IPS-15b (cell line): ENCODE measurements at regions not wholly inside any gene's neighbourhood (a gene's known extent, or its start where the extent isn't known, plus 50 kb on each side); places are given as distances from the start of the nearest gene placed in this dataset.

Source experiments
- H3K27me3 ChIP-seq: one replicate; pipeline ENCODE4 v1.6.1; 2013; ENCODE audit warnings: low read length; ENCODE audit not compliant: control insufficient read depth, insufficient read depth
- H3K36me3 ChIP-seq: one replicate; pipeline ENCODE4 v1.6.1; 2013; ENCODE audit warnings: low read length; ENCODE audit not compliant: control insufficient read depth, insufficient read depth
- H3K4me1 ChIP-seq: one replicate; pipeline ENCODE4 v1.6.1; 2013; ENCODE audit warnings: mild to moderate bottlenecking, low read length; ENCODE audit not compliant: control insufficient read depth, insufficient read depth
- H3K4me3 ChIP-seq: one replicate; pipeline ENCODE4 v1.5.1; 2013; ENCODE audit warnings: low read depth, low read length
- H3K9ac ChIP-seq: one replicate; pipeline ENCODE4 v1.6.1; 2013; ENCODE audit warnings: low read depth, mild to moderate bottlenecking, low read length
- H3K9me3 ChIP-seq: one replicate; pipeline ENCODE4 v1.6.1; 2013; ENCODE audit warnings: mild to moderate bottlenecking, low read length; ENCODE audit not compliant: control insufficient read depth, insufficient read depth

DNA sequence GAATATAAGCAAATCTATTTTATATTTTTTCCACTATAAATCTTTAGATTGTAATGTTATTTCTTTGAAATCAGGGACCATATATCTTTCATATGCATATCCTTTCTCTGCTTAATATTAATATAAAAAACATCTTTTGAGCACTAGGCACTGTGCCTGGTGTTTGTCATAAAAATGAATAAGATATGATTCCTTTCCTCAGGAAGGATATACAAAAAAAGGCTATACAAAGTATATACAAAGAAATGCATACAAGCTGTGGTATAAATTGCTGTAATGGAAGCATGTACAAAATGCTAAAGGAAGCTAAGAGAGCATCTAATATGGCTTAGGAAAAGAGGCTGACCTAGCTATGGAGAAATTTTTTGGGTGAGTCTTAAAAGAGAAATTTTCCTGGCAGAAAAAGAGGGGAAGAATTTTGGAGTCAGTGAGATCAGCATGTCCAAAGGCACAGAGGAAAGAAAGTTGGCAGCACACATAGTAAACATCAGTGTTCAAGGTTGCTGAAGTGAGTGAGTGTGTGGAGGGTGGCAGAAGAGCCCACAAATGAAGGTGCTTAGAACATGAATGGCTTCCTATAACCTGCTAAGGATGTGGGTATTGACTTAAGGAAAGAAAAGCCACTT, 500.0 kb downstream of the SPRY1 start:
- Histone ChIP-seq H3K4me1 (peaks cover 5% of the 10 kb centered on the region), H3K36me3 (no peaks in the 10 kb centered on the region), H3K4me3 (no peak overlapping the region), H3K9ac (no peak overlapping the region), H3K27me3 (no peaks in the 10 kb centered on the region), H3K9me3 (no peaks in the 10 kb centered on the region)

DNA sequence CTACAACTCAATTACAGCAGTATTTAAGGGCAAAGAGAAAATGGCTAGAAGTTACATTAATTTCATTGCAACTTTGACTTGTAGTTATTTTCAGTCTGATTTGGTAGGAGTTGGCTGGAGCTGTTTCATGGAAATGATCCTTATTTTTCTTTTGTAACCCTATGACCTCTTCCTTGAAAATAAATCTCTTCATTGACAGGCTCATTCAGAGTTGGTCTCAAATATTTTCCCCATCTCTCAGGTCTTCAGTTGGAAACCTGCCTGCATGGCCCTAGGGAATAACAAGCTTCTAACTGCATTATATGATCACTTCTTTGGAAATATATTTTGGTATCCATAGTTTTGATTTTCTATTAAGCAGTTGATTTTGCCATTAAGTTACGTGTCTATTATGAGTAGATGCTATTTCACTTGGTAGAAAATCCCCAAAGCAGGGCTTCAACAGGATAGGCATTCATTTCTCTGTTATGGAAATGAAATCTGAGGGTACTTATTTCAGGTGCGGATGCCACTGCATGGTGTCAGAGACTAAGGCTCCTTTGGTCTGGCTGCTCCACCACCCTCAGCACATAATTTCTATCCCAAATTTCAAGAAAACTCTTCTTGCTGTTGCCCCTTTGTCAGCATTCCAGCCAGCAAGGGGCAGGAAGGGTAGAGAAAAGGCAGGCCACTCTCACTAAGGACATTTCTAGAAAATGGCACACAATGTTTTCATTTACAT, 502.5 kb downstream of the SPRY1 start:
- H3K4me1 ChIP-seq: peaks cover 5% of the 10 kb centered on the region
- H3K36me3 ChIP-seq: no peaks in the 10 kb centered on the region
- H3K9ac ChIP-seq: no peak overlapping the region
- H3K4me3 ChIP-seq: no peak overlapping the region
- H3K9me3 ChIP-seq: no peaks in the 10 kb centered on the region
- no peaks in the 10 kb centered on the region for H3K27me3 ChIP-seq

DNA sequence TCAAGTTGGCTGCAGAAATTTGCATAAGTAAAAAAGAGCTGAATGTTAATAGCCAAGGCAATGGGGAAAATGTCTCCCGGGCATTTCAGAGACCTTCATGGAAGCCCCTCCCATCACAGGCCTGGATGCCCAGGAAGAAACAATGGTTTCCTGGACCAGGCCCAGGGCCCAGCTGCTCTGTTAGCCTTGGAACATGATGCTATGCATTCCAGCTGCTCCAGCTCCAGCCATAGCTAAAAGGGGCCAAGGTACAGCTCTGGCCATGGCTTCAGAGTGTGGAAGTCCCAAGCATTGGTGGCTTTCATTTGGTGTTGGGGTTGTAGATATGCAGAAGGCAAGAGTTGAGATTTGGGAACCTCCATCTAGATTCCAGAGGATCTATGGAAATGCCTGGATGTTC, 508.3 kb downstream of the SPRY1 start:
- no peak overlapping the region for H3K9ac ChIP-seq
- no peaks in the 10 kb centered on the region for H3K36me3 ChIP-seq
- H3K4me3 ChIP-seq: no peak overlapping the region
- H3K27me3 ChIP-seq: no peaks in the 10 kb centered on the region
- no peaks in the 10 kb centered on the region for H3K9me3 ChIP-seq
- no peaks in the 10 kb centered on the region for H3K4me1 ChIP-seq

DNA sequence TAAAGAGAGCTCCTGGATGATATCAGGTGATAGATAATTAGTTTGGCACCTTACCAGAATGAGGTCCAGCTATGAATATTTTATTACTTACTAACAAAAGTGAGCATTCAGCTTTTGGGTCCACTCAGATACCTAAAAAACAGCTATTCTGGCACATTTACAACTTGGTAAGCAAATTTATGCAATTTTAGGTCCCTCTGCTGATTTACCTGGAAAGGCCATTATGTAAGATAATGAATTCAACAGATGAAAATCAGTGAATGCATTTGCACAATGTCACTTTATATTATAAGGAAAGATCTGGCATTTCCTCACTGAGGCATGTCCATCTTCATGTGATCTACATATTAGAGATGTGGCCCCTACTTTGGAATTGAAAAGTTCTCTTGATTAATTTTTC, 517.0 kb downstream of the SPRY1 start:
- no peaks in the 10 kb centered on the region for H3K4me1 ChIP-seq
- no peaks in the 10 kb centered on the region for H3K9me3 ChIP-seq
- H3K36me3 ChIP-seq: no peaks in the 10 kb centered on the region
- H3K27me3 ChIP-seq: no peaks in the 10 kb centered on the region
- no peak overlapping the region for H3K4me3 ChIP-seq
- no peak overlapping the region for H3K9ac ChIP-seq

DNA sequence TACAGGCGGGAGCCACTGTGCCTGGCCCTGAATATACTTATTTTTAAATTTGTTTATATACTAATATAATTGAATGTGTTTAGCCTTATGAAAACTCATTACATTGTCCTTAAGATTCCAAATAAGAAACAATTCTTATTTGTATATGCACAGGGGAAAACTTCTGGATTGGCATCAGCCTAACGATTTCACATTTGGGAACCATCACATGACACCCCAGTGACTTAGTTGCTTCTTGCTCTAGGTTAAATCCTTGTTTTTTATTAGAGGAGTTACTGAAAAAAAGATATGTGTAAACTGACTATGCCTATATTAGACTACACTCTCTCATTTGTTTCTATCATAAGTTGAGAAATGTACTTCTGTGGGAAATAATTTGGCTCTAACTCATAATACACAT, 520.2 kb downstream of the SPRY1 start:
- Histone ChIP-seq H3K9me3 (no peaks in the 10 kb centered on the region), H3K4me1 (no peaks in the 10 kb centered on the region), H3K27me3 (no peaks in the 10 kb centered on the region), H3K4me3 (no peak overlapping the region), H3K36me3 (no peaks in the 10 kb centered on the region), H3K9ac (no peak overlapping the region)

DNA sequence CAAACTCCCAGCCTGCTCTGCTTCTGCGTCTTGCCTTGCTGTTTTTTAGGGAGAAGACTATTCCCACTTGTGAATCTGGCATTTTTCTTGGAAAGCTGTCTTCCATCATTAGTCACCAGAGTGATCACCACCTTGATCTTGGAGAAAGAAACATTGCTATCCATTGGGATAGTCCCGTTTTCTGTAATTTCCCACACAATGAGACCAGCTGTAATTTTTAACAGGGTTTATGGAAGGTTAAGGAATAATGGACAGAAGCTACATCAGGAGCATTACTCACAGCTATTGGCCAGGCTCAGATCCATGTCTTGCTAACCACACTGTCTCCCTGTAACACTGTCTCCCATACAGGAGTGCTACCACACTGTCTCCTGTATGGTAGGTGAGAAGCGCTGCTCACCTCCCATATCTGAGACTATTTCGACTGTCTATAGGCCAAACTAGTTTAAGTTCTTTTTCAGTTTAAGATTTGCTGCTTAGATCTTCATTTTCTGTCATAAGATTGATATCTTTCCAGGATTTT, 523.0 kb downstream of the SPRY1 start:
- H3K4me3 ChIP-seq: no peak overlapping the region
- no peaks in the 10 kb centered on the region for H3K27me3 ChIP-seq
- H3K9ac ChIP-seq: no peak overlapping the region
- H3K9me3 ChIP-seq: no peaks in the 10 kb centered on the region
- H3K4me1 ChIP-seq: no peaks in the 10 kb centered on the region
- no peaks in the 10 kb centered on the region for H3K36me3 ChIP-seq

DNA sequence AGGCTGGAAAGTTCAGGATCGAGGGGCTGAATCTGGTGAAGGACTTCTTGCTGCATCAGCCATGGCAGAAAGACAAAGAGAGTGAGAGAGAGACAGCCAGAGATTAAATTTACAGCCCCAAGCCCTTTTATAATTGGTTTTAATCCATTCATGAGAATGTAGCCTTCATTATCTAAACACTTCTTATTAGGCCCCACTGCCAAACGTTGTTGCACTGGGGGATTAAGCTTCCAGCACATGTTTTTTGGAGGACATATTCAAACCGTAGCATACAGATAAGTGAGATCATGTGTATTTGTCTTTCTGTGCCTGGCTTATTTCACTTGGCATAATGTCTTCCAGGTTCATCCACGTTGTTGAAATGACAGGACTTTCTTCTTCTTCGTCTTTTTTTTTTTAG, 524.7 kb downstream of the SPRY1 start:
- Histone ChIP-seq H3K36me3 (no peaks in the 10 kb centered on the region), H3K4me1 (no peaks in the 10 kb centered on the region), H3K9ac (no peak overlapping the region), H3K9me3 (no peaks in the 10 kb centered on the region), H3K27me3 (no peaks in the 10 kb centered on the region), H3K4me3 (no peak overlapping the region)

DNA sequence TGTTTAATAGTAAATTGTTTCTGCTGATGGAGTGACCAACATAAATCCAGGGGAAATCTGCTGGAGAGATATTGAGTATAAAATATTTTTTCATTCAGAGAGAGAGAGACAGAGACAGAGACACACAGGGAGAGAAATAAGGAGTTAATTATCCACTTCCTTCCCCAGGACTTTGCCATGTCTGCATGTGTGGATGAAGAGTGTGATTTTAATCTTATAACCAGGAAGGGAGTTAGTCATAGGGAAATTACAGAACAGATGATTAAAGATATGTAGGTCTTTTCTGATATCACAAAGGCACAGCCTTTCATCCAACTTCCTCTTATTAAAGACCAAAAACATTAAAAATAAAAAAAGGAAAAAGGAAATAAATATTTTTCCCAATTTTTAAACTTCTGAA, 526.3 kb downstream of the SPRY1 start:
- no peak overlapping the region for H3K4me3 ChIP-seq
- H3K4me1 ChIP-seq: no peaks in the 10 kb centered on the region
- no peaks in the 10 kb centered on the region for H3K9me3 ChIP-seq
- no peak overlapping the region for H3K9ac ChIP-seq
- no peaks in the 10 kb centered on the region for H3K27me3 ChIP-seq
- H3K36me3 ChIP-seq: no peaks in the 10 kb centered on the region

DNA sequence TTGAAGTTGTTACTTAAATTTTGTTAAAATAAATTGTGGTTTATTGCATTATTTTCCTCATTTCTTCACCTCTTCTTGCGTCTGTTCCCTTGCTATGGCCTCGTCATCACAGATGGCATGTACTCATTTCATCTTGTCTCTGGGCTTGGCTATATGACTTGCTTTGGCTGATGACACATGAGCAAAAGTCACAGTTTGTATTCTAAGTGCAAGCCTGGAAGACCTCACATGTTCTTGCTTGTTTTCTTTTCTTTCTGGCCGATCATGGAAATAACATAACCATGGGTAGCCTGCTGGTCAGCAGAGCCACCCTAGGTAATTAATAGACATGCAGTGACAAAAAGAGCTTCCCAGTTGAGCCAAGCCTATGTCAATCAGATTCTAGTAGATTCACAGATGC, 527.9 kb downstream of the SPRY1 start:
- H3K9ac ChIP-seq: no peak overlapping the region
- H3K9me3 ChIP-seq: no peaks in the 10 kb centered on the region
- H3K4me1 ChIP-seq: no peaks in the 10 kb centered on the region
- no peaks in the 10 kb centered on the region for H3K27me3 ChIP-seq
- no peaks in the 10 kb centered on the region for H3K36me3 ChIP-seq
- no peak overlapping the region for H3K4me3 ChIP-seq

DNA sequence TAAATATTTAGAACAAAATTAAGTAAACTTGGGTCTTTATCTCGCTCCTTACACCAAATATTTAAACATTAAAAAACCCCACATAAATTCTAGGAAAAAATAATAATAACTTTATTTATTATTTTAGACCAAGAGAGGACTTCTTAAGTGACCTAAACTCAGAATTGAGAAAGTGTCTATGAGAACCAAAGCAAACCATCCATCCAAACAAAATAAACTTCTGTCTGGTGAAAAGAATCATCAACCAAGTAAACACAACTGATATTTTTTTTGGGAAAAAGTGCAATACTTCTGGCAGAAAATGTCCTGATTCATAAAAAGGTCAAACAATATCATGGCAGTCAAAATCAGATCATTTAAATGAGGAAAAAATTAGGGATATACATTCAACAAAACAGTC, 533.0 kb downstream of the SPRY1 start:
- H3K9me3 ChIP-seq: no peaks in the 10 kb centered on the region
- H3K36me3 ChIP-seq: no peaks in the 10 kb centered on the region
- no peak overlapping the region for H3K4me3 ChIP-seq
- H3K4me1 ChIP-seq: no peaks in the 10 kb centered on the region
- H3K27me3 ChIP-seq: no peaks in the 10 kb centered on the region
- H3K9ac ChIP-seq: no peak overlapping the region

DNA sequence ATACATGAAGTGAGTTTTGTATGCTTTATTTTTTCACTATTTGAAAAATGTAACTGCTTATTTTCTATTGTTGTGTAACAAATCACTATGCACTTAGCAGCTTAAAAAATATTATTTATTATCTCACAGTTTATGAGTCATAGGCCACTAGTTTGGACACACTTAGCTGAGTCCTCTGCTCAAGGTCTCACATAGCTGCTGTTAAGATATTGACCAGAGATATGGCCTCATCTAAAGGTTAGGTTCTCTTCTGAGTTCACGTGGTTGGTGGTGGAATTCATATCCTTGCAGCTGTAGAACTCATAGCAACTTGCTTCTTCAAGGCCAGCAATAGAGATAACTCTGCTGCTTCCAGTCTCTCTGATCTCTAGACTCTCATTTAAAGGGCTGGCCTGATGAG, 534.4 kb downstream of the SPRY1 start:
- Histone ChIP-seq H3K9me3 (no peaks in the 10 kb centered on the region), H3K36me3 (no peaks in the 10 kb centered on the region), H3K4me3 (no peak overlapping the region), H3K27me3 (no peaks in the 10 kb centered on the region), H3K9ac (no peak overlapping the region), H3K4me1 (no peaks in the 10 kb centered on the region)

DNA sequence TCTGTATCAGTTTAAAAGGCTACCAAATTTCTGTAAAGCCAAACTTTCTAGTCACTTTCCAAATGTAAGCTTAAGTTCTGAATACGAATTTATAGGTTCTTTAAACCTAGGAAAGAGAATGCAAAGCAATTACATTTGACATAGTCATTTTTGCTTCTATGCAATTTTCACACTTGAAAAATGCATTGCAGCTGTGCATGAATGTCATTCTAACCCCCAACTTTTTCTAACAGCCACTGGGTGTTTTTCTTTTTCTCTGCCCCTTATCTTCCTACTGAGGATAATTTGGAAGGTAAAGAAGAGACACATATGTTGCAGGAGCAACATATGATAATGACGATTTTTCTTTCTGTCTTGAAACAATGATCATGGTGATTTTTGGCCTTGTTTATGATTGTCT, 537.5 kb downstream of the SPRY1 start:
- Histone ChIP-seq H3K9me3 (no peaks in the 10 kb centered on the region), H3K36me3 (no peaks in the 10 kb centered on the region), H3K4me3 (no peak overlapping the region), H3K4me1 (no peaks in the 10 kb centered on the region), H3K27me3 (no peaks in the 10 kb centered on the region), H3K9ac (no peak overlapping the region)
